Right lobe of liver (tissue), 4 donors: ENCODE measurements at regions not wholly inside any gene's neighbourhood (a gene's known extent, or its start where the extent isn't known, plus 50 kb on each side); places are given as distances from the start of the nearest gene placed in this dataset.

Experiments used
- POLR2A ChIP-seq: fragments of 450-650 bp; IDR thresholded peaks from one replicate; pipeline ENCODE4 v1.6.1; 2017; ENCODE audit warnings: antibody characterized with exemption, mild to moderate bottlenecking
- TF ChIP-seq, protein P1 (sequence below), 4 donors: fragments of 200-600 bp in 3 of 4; fragments of 450-650 bp in 1 of 4; IDR thresholded peaks; one replicate each; pipeline versions ENCODE4 v1.5.1 to v1.8.0; 2016 to 2022; ENCODE audit warnings: antibody characterized with exemption in 4 of 4, mild to moderate bottlenecking in 2 of 4
- donor health status: DM: no; HTN: no; CAD: no.
- donor health status: DM: no; HTN: no; CAD: no.
- donor health status: DM: no; HTN: yes; CAD: no.

DNA sequence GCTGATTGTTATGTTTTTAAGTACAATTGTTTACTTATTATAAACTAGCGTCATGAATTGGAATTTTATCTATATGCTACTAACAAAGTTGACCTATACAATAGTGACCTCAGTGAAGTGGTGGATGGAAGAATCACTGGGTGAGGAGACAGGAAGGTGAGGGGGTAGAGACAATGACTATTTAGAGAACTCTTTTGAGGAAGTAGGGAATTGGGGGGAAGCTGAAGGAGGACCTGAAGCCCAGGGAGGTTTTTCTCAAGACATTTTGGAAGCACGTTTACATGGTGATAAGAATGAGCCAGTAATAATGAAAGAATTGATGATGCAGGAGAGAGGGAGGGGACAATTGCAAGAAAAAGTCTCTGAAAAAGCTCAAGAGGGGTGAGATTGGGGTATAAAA lies 96.4 kb downstream of the RPS12 start:
- TF ChIP-seq, protein P1, sequence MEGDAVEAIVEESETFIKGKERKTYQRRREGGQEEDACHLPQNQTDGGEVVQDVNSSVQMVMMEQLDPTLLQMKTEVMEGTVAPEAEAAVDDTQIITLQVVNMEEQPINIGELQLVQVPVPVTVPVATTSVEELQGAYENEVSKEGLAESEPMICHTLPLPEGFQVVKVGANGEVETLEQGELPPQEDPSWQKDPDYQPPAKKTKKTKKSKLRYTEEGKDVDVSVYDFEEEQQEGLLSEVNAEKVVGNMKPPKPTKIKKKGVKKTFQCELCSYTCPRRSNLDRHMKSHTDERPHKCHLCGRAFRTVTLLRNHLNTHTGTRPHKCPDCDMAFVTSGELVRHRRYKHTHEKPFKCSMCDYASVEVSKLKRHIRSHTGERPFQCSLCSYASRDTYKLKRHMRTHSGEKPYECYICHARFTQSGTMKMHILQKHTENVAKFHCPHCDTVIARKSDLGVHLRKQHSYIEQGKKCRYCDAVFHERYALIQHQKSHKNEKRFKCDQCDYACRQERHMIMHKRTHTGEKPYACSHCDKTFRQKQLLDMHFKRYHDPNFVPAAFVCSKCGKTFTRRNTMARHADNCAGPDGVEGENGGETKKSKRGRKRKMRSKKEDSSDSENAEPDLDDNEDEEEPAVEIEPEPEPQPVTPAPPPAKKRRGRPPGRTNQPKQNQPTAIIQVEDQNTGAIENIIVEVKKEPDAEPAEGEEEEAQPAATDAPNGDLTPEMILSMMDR (IDR thresholded peaks at IDR 0.05) = no peak
- TF ChIP-seq POLR2A = no peak
